K562 (cell line): ENCODE measurements at regions not wholly inside any gene's neighbourhood (a gene's known extent, or its start where the extent isn't known, plus 50 kb on each side); places are given as distances from the start of the nearest gene placed in this dataset.

Source experiments
- ELK1 ChIP-seq: sonication (generic); formaldehyde crosslinking; IDR thresholded peaks from 2 replicates; pipeline ENCODE4 v1.8.1; 2022; ENCODE audit warnings: missing genetic modification reagents
- ETV5 ChIP-seq: sonication (generic); formaldehyde crosslinking; IDR thresholded peaks from 2 replicates; pipeline ENCODE4 v1.4.0; 2020; ENCODE audit warnings: low read depth, mild to moderate bottlenecking, missing genetic modification reagents
- GABPA ChIP-seq: fragments of 200-800 bp; sonication (Bioruptor generic); conservative IDR thresholded peaks from 2 replicates; pipeline ENCODE4 v1.6.1; 2016; ENCODE audit warnings: low read depth, missing genetic modification characterization, missing compliant biosample characterization
- NFYB ChIP-seq: IDR thresholded peaks from 2 replicates; pipeline ENCODE4 v1.6.1; 2011; ENCODE audit warnings: mild to moderate bottlenecking, moderate library complexity; ENCODE audit not compliant: insufficient read length; ENCODE audit errors: extremely low read depth
- PML ChIP-seq: IDR thresholded peaks from 2 replicates; pipeline ENCODE4 v1.6.1; 2012; ENCODE audit warnings: low read length, inconsistent platforms
- POLR2A ChIP-seq: fragments of 450-650 bp; conservative IDR thresholded peaks from 2 replicates; pipeline ENCODE4 v1.6.1; 2016
- RCOR1 ChIP-seq, 2 experiments: IDR thresholded peaks; 2 replicates each; pipeline ENCODE4 v1.6.1; 2012; ENCODE audit warnings: low read depth in 2 of 2, low read length in 2 of 2, borderline replicate concordance in 1 of 2, improper control_type of control experiment in 1 of 2
- ZFP36 ChIP-seq: fragments of 150-350 bp; IDR thresholded peaks from 2 replicates; pipeline ENCODE4 v1.6.1; 2018; ENCODE audit warnings: low read length, low read depth; ENCODE audit not compliant: partially characterized antibody
- ZNF740 ChIP-seq, 3 experiments: fragments of 200-800 bp in 1 of 3; sonication (Bioruptor generic) in 1 of 3; sonication (generic) in 1 of 3; formaldehyde crosslinking in 1 of 3; IDR thresholded peaks; 2 replicates each; pipeline versions ENCODE4 v1.6.1 to v1.8.0; 2016 to 2022; ENCODE audit warnings: mild to moderate bottlenecking in 2 of 3, missing compliant biosample characterization in 2 of 3, missing genetic modification characterization in 2 of 3, missing genetic modification reagents in 1 of 3
- TF ChIP-seq, protein P1 (sequence below), 2 experiments: fragments of 450-650 bp; formaldehyde crosslinking in 1 of 2; IDR thresholded peaks; 2 replicates each; pipeline versions ENCODE4 v1.4.0 to v1.6.1; 2014 to 2020; ENCODE audit warnings: mild to moderate bottlenecking in 2 of 2, borderline replicate concordance in 1 of 2, low read depth in 1 of 2

DNA sequence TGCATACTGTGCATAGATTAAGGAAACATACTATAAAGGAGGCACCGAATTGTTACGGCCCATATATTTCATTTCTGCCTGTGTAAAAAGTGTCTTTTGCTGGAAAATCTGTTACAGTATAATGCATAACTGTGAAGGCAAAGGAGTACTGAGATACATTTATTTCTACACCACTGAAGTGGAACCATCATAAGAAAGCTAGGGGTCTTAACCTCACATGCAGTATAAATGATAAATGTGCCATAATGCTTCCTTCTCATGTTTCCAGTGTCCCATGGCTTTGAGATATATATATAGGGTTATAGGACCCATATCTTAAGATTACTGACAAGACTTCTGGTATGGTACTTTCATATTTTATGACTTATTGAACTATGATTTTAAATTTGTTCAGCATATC is 713.8 kb upstream of the PABPC4L start:
- TF ChIP-seq PML (no peak), ZFP36 (no peak), RCOR1 (IDR thresholded peaks at IDR 0.05; ENCODE audit: borderline replicate concordance in 1 of 2, low read depth in 2 of 2, low read length in 2 of 2) (no peak), GABPA (no peak), ELK1 (CRISPR knock-in tag) (no peak), ETV5 (CRISPR knock-in tag) (no peak), ZNF740 (CRISPR knock-in tag; IDR thresholded peaks at IDR 0.05) (no peak), ZNF740 (tag; IDR thresholded peaks at IDR 0.05) (no peak), POLR2A (no peak), NFYB (no peak)
- TF ChIP-seq, protein P1, sequence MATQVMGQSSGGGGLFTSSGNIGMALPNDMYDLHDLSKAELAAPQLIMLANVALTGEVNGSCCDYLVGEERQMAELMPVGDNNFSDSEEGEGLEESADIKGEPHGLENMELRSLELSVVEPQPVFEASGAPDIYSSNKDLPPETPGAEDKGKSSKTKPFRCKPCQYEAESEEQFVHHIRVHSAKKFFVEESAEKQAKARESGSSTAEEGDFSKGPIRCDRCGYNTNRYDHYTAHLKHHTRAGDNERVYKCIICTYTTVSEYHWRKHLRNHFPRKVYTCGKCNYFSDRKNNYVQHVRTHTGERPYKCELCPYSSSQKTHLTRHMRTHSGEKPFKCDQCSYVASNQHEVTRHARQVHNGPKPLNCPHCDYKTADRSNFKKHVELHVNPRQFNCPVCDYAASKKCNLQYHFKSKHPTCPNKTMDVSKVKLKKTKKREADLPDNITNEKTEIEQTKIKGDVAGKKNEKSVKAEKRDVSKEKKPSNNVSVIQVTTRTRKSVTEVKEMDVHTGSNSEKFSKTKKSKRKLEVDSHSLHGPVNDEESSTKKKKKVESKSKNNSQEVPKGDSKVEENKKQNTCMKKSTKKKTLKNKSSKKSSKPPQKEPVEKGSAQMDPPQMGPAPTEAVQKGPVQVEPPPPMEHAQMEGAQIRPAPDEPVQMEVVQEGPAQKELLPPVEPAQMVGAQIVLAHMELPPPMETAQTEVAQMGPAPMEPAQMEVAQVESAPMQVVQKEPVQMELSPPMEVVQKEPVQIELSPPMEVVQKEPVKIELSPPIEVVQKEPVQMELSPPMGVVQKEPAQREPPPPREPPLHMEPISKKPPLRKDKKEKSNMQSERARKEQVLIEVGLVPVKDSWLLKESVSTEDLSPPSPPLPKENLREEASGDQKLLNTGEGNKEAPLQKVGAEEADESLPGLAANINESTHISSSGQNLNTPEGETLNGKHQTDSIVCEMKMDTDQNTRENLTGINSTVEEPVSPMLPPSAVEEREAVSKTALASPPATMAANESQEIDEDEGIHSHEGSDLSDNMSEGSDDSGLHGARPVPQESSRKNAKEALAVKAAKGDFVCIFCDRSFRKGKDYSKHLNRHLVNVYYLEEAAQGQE (IDR thresholded peaks at IDR 0.05; ENCODE audit: borderline replicate concordance), result no peak
- TF ChIP-seq, protein P1 (CRISPR knock-in tag; IDR thresholded peaks at IDR 0.05; ENCODE audit: low read depth), result no peak
